ENCODE measurements at regions not wholly inside any gene's neighbourhood (a gene's known extent, or its start where the extent isn't known, plus 50 kb on each side); places are given as distances from the start of the nearest gene placed in this dataset.
"Not testable (repeated sequence)": the region's sequence is repeated elsewhere in the genome, so short reads cannot be mapped to it uniquely, and the experiment has no call there.

DNA sequence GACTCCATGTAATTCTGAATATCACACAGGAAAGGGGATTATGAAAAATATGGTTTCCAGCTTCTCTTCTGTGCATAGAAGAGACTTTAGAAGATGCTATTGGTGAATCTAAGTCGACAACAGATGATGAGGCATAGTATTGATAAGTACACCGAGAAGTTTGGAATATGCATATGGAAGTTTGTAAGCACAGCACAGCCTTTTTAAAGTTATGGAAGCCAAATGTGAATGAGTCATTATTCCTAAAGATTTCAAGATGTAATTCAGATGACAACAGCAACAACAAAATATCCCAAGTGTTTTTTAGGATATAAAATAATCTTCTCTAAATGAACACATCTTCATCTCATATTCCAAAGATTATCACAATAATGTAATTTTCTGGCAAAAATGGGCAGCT lies 1723.3 kb downstream of the EFNA5 start:
- DNase-seq = no peak

DNA sequence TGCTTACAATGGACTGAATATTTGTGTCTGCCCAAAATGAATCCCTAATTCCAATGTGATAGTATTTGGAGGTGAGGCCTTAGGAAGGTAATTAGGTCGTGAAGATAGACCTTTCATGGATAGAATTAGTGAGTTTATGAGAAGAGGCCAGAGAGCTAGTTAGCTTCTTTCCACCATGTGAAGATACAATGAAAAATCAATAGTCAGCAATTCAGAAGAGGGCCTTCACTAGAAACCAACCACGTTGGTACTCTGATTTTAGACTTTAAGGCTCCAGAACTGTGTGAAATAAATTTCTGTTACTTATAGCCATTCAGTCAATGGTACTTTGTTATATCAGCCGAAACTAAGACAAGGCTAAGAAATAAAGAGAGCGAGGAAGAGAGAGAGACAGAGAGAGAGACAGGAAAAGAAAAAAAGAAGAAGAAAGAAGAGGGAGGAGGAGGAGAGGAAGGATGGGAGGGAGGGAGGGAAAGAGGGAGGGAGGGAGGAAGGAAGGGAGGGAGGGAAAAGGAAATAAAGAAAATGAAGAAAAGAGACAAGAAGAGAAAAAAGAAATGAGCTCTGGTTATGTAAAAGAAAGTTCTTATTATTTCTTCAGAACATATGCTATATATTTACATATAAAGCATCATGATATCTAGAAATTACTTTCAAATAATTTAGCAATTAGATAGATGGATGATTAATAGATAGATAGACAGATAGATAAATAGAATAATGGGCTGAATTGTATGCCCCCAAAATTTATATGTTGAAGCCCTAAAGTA lies 1725.3 kb downstream of the EFNA5 start:
- DNase-seq = no peak

DNA sequence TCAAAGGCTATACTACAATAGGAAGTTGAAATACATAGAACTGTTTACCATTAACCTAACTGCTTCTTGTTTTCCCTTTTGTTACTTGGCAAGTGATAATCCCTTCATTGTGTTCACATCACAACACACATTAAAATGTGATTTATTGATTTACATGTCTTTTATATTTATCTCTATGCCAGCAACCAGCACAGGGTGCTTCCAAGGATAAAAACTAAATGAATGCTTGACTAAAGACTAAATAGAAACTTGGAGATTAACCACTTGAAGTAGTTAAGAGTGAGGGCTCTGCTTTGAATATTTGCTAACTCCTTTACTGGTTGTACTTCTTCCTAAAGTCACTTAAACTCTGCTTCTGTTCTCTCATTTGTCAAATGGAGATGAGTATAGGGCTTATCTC lies 1730.6 kb downstream of the EFNA5 start:
- no peak for DNase-seq

DNA sequence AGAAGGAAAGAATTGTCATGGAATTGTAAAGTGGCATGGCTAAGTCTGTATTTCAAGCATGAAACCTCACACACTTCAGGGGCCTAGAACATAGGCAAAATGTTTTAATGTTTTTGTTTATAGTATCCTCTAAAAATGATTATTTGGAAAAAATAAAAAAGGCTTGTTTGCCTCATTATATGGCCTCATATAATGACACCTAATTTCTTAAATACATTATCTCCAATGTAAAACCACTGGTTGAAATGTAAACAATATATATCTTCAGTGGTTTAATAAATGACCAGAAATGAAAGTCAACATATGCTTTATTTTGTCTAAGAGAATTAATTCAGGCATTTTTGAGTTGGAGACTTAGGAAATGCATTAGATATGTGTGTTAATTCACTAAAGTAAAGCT lies 1736.6 kb downstream of the EFNA5 start:
- DNase-seq = no peak

DNA sequence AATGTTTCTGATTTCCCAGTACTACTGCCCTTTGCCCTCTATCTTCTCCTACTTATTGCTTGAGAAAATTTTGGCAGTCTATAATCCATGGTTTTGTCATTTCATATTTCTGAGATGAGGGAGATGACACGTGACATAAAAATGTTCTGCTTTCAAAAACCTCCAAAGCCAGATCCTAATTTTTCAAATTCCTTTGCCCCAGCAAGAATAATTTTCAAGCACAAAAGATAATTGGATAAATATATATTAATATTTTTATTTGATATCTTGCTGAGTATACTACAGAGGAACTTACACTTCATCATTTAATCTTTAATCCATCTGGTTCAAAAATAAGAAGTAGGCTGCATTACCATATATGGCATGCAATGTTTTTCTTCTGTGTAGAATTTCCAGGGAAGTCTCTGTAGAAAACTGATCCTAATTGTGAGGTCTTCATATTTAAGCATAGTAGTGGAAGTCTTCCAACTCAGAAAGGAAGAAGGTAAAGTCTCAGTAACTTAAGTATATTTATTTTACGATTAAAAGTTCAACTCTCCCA lies 1738.8 kb downstream of the EFNA5 start:
- no peak for DNase-seq

DNA sequence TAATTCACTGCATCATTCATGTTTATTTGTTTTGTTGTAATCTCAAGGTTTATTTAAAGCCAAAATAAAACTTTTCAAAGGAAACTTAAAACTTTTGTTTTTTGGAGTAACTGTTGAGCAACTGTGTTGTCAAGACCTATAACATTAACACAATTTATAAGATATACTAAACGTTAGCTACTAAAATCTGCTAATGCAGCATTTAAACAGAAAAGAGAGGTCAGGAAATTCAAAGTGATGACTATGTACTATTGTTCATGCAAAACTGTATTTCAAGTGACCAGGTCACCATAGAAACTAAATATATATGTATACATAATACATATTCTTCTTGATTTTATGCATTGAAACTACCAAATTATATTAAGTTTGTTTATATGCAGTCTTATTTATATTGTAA lies 1740.9 kb downstream of the EFNA5 start:
- DNase-seq = no peak

DNA sequence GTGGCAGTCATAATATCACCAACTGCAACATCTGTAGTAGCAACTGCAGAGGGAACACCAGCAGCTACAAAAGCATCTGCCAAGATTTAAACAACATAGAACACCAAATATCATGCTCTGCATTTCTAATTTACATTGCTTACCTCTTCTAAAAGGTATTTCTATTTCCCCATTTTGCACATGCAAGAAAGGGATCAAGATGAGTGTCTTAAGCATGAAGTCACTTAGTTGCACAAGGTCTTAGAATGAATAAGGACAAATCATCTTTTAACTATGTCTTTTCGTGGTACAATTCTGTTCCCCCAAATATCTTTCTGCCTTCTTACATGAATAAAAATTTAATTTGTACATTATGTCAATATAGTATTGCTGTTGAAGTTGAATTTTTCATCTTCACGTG lies 1746.4 kb downstream of the EFNA5 start:
- no peak for DNase-seq

DNA sequence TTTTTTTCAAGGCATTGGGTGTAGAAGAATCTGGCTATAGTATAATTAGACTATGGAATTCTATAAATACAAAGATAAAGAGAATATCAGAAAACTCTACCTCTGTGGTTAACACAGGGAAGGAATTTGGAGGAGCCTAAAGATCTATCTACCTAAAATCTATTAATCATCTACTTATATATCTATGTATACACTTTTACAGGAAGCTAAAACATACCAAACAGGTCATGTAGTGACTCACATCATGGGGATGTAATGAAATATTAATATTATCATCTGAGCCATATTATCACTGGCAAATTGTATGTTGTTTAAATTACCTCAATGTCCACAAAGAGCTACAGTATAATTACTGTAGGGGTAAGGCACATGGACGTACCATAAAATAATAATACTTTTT lies 1748.2 kb downstream of the EFNA5 start:
- no peak for DNase-seq

DNA sequence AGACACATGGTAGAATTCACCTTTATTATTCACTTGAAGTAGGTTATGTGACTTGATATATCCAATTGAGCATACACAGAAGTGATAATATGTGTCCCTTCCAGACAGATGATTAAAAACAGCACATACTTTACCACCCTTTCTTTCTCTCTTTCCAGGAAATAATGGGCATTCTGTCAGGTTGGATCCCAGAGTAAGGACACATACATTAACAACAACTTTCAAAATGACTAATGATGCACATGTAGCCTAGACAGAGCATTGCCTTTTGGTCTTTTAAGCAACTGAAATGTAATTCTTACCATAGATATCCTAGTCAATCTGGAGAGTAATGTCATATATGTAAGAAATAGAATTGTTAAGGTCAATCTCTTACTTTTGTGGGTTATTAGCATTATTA lies 1748.7 kb downstream of the EFNA5 start:
- DNase-seq = no peak

DNA sequence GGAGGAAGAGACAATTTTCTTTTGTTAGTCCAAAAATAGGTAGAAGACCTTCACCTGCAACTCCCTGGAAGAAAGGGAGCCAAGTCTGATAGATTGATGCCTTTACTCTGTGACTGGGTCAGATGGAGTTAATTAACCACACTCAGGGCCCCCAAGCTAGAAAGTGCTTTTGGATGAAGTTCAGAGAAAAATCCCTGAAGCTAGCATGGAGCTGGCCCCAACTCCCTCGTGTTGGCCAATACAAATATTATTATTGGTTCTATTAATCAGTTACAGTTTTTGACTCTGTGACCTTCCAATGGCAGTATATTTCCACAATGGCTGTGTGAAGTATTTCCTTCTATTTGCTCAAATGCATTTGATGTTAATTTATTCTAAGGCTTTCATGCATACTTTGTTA lies 1753.5 kb downstream of the EFNA5 start:
- DNase-seq = no peak

DNA sequence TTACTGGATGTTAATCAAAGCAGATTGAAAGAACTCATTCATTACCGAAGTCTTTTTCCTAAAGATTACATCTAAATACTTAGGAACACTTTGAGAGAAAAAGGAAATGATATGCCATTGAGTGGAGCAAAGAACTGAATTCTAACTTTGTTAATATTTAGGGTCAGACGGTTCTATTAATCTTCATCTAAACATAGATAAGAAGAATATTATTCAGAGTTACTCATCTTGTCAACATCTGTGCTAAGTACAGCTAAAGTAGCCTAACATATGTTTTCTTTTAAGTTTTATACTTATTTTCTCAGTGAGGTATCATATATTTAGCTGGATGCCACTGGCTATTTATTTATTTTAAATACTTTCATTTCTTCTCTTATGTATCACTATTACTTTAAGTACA lies 1763.7 kb downstream of the EFNA5 start:
- DNase-seq = no peak

DNA sequence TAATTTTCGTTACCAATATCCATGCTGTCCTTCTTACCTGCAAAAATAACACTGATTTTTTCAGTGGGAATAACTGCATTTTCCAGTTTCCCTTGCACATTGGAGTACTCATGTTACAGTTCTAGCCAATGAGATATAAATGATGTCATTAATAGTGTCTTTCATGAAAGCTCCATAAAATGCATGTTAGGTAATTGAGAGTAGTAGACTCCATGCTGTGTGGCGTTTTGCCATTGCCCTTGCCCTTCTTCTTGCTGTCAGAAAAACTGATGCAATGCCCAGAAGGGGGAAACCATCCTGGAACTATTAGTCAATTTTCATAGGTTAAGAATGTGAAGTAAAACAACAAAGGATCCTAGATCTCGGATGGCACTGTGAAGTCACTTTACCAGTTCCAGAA lies 1765.3 kb downstream of the EFNA5 start:
- DNase-seq = no peak

DNA sequence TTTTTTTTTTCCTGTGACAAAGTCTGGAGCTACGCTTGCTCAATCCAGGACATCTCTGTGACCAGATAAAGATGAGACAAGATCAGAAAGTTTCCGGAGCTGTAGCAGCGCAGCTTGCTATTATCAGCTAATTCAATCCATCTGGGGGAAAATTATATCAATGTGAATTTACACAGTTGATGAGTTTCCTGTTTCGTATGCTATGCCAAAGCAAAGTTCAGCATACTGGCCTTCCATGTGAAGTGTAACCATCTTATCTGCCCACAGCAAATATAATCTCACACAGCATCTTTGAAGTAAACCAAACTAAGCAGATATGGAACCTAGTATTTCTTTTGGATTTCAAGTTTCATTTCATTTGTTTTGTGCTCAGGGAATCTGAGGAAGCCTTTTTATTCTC lies 1767.7 kb downstream of the EFNA5 start:
- DNase-seq = no peak

DNA sequence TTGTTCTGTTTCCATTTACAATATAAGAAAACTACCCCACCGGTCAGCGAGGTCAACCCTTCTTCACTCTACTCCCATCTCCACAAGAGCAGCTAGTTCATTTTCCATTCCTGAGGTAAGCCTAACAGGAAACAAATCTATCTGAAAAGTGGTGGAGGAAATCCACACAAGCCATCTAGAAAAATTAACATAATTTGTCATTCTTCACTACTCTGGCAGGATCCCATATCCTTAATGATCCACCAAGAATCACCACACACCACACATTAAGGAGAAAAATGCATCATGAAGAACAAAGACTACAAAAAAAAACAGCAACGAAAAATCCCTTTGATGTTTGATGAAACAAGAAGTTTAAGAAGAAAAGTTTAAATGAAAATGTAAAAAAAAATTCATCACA lies 1771.0 kb downstream of the EFNA5 start:
- DNase-seq = no peak

DNA sequence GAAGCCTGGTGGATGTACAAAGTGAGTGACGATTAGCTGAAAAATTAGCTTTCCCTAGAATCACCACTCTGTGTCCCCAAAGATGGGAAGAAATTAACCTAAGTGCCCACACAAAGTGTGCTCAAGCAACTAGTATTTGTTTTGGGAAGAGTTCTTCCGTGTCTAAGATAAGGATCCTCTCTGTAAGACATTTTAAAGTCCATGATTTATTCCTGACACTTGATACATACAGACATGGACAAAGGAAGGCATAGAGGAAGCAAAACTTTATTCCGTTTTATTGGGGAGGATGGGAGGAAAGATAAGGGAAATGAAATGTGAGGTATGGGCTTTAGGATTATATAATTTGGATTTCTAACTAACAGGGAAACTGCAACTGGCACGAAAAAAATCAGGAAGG lies 1772.6 kb downstream of the EFNA5 start:
- no peak for DNase-seq

DNA sequence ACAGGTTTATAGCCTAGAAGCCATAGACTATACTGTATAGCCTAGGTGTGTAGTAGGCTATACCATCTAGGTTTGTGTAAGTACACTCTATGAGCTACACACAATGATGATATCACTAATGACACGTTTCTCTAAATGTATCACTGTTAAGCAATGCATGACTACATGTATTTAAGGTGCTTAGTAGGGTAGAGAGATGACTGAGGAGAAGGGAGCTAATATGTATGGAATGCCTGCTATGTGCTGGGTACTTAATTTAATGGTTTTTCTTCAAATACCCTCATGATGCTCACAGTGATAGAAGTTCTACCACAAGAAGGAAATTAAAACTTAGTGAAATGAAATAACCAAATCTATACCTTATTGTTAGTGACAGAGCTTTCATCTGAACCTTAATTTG lies 1785.5 kb downstream of the EFNA5 start:
- DNase-seq = no peak

DNA sequence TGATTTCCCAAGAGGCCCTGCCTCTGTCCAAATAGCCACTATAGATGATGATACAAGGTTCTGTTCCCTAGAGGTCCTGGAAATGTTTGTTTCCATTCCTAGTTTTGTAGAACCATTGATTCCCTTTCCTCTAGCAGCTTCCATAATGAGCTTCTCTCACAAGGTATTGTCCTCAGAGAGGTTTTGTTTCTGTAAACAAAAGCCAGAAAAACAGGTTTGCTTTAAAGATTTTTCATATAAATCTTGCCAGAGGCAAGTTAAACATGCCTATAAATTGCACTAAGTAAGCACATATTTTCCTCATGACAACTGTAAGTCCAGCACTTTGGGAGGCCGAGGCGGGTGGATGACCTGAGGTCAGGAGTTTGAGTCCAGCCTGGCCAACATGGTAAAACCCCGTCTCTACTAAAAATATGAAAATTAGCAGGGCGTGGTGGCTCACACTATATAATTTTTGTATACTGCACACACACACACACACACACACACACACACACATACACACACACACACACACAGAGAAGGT lies 1787.7 kb downstream of the EFNA5 start:
- DNase-seq = no peak

DNA sequence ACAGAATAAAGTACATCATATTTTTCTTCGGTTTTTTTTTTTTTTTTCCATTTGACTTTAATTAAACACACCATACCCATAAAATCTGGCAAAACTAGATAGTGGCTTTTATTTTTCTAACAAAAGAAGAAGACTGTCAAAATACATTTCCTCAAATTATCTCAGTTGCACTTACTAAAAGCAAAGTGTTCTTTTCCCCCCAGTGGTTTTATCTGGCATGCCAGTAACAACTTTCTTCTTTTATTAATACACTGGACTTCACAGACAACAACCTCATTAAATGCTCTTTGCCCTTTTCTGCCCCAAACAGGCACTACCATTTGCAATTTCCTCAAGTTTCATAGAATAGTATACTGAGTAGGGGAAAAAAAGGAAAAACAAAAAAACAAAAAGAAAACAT lies 1792.3 kb downstream of the EFNA5 start:
- no peak for DNase-seq

DNA sequence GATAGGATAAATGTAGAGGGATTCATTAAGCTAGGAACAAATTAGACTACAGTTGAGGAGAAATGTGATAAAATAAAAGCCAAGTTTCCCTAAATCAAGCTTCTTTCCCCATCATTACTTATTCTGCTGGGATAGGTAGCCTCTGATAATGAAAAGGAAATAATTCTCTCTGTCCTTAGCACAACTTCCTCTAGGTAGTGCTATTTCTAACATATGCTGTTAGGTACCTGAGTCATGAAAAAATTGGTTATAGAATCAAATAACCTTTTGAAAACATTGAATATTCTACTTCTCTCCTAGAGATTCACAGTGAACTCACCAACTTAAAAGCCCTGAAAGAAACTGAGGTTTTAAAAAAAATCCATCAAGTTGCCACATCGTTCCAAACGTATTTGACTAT lies 1793.1 kb downstream of the EFNA5 start:
- no peak for DNase-seq

DNA sequence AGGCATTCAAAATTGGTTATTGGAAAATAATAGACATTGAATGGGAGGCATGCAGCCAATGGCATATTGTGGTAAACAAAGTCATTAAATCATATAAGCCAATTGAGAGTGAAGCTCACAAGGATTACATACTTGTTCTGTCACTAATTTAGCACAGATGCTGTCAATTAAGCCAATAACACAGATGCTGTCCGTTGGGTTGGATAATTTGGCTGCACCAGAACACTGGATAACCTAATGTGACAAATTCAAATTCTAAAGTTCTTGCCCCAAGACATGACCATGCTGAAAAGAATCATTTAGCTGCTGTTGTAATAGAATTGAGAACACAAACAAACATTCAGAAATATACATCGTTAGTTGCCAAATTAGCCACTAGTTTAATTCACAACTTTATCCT lies 1796.4 kb downstream of the EFNA5 start:
- DNase-seq = no peak

DNA sequence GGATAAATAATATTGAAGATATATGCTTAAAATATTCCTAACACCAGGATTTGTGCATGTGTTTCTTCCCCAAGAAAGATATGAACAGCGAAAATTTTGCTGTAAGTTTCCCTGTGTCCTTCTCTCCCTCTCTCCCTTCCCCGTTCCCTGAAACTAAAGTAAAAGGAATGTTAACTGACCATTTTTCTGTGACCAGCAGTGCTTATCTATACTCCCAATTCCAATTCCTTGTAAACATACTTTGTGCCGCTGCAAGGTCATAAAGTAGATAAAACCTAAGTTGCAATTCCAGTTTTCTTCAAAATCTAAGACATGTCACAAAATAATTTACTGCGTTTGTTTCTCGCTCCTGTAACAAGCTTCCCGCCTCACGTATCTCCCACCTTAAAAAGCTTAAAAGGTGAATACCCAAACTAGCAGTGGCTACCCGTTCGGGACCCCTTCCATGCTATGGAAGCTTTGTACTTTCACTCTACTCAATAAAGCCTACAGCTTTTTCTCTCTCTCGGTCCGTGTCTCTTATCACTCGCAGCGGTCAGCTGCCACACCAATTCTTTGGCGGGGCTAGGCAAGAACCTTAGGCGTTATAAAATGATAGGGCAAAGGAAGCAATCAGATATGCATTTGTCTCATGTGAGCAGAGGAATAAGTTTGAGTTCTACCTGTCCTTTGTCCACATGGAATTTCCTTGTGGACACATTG lies 1798.0 kb downstream of the EFNA5 start:
- DNase-seq = no peak

DNA sequence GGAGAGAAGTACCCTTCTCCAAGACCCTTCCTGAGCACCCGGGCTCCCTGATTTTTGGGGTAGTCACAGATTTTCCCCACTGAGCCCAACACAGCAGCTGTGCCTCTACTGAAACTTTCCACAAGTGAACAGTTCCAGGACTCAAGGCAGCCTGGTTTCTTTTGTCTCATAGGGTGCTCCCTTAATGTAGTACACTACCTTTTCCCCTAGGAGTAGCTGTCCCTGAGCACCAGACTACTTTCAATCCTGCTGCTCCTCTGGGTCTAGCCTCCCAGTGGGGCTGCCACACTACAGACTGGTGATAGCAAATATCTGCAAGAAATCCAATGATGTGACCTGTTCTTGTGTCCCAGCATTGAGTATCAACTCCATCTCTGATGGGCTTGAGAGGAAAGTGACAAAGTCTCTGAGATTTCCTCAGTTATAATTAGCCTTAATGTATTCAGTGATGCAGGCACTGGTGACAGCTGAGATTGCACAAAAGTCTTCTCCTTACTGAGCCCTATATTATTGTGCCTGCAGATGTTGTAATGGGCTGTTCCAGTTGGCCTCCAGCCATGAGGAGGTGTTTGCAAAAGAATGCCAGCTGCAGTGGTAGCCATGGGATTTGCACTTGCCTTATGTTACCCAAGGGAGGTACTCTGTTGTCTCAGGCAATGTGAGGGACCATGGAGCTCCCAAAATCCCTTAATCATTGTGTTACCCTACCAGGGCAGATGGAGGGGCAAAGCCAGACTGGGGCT lies 1802.5 kb downstream of the EFNA5 start:
- DNase-seq = no peak

DNA sequence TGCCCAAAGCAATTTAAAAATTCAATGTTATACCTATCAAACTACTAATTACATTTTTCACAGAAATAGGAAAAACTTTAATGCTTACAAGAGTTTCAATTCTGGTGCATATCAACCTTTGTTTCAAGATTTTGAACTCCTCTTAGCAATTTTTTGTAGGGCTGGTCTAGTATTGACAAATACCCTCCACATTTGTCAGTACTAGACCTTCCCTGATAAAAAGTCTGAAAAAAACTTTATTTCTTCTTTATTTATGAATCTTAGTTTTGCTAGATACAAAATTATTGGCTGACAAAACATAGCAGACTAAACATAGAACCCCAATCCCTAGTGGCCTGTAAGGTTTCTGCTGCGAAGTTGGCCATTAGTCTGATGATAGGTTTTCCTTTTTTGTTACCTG lies 1804.9 kb downstream of the EFNA5 start:
- DNase-seq = no peak

DNA sequence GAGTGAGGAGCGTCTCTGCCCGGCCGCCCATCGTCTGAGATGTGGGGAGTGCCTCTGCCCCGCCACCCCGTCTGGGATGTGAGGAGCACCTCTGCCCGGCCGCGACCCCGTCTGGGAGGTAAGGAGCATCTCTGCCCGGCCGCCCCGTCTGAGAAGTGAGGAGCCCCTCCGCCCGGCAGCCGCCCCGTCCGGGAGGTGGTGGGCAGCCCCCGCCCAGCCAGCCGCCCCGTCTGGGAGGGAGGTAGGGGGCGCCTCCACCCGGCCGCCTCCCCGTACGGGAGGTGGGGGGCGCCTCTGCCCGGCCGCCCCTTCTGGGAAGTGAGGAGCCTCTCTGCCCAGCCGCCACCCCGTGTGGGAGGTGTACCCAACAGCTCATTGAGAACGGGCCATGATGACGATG lies 1811.4 kb downstream of the EFNA5 start:
- DNase-seq = not testable (repeated sequence)
